ENCODE measurements at regions not wholly inside any gene's neighbourhood (a gene's known extent, or its start where the extent isn't known, plus 50 kb on each side); places are given as distances from the start of the nearest gene placed in this dataset.
"Not testable (repeated sequence)": the region's sequence is repeated elsewhere in the genome, so short reads cannot be mapped to it uniquely, and the experiment has no call there.

DNA sequence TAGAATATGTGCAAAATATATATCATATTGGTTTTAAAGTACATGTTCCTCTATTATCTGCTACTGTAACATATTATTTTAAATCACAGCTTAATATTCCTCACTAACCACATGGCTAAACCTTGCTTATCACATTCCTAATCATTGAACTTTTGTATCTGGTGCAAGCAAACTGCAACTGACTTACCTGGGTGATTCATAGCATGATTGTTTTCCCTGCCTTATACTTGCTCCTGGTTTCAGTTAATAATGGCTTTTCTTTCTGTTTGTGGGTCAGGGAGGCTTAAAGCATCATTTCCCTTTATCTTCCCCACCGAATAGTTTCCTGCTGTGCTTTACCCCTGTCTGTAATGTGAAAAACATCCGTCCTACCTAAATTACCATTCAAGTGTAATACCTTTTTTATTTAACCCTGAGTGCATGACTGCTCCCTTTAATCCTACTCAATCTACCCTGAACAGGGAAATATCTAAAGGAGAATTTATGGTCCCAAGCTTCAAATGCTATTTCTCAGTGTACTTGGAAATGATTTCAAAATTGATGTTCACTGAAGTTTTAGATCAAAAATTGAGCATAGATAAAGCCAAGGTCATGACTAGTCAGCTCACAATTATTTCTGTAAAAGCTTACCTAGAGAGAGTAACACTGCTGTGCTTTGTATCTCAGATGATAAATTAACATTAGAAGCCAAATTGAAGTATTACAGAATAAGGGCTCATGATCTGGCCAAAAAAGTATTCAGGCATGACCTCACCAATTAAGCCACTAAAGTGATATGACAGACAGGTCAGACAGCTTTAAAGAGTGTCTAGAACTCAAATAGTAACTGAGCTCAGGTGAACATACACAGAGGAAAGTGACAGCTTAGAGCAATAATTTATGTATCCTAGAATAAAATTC is 507.1 kb downstream of the BRINP3 start:
- no peak for DNase-seq

DNA sequence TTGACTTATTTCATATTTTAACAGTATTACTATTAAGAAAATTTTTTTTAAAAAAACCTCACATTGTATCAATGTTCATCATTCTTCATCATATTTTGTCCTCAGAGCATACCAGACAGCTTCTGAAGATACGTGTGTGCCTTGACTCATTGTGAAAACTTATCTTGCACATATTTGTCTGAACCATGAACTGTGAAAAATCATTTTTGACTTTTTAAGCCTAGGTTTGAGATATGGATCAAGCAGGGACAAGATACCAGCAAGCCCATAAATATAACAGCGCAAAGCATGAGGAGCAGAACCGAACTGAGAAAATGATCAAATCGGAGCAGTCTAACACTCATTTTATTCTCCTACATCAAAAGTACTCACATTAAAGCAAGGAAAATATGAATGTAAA is 506.0 kb downstream of the BRINP3 start:
- no peak for DNase-seq

DNA sequence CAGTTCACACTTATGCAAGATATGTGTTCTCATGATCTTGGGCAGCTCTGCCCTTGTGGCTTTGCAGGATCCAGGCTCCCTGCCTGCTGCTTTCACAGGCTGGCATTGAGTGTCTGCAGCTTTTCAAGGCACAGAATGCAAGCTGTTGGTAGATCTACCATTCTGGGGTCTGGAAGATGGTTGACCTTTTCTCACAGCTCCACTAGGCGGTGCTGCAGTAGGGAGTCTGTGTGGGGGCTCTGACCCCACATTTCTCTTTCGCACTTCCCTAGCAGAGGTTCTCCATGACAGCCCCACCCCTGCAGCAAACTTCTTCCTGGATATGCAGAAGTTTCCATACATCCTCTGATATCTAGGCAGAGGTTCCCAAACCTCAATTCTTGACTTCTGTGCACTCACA is 500.5 kb downstream of the BRINP3 start:
- DNase-seq: no peak

DNA sequence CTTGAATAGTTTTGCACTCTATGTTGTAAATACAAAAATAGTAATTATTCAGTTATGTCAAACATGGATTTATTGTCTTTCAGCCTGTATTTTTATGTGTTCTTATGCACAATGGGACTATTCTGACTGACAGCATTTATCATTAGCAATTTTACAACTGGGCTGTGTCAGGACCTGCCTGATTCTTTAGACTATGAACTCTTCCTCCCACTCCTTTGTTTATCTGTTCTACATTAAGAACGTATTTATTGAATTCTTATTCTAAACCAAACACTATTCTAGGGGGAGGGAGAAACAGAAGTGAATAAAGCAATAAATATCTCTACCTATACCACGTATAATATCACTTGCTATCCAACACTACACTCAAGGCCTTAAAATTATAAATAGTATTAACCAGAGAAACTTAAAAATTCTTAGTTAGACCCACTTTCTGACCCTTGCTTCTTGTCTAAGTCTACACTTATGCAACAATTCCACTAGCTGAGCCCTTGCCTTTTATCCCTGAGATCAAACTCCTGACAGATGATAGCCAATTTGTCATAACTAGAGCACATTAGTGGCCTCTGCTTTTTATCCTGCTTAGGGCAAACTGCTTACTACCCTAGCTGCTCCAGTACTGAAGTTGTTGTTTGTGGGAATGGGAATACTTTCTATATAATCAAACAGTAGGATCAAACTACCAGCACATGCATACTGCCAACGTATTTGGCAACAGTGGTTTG is 494.3 kb downstream of the BRINP3 start:
- DNase-seq: no peak

DNA sequence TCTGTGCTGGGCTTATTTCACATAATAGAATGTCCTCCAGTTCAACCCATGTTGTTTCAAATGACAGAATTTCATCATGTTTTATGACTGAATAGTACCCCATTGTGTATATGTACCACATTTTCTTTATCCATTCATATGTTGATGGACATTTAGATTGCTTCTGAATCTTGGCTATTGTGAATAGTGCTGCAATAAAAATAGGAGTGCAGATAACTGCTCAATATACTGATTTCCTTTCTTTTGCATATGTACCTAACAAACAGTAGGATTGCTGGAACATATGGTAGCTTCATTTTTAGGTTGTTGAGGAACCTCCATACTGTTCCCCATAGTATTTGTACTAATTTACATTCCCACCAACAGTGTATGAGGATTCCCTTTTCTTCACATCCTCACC is 491.1 kb downstream of the BRINP3 start:
- no peak for DNase-seq

DNA sequence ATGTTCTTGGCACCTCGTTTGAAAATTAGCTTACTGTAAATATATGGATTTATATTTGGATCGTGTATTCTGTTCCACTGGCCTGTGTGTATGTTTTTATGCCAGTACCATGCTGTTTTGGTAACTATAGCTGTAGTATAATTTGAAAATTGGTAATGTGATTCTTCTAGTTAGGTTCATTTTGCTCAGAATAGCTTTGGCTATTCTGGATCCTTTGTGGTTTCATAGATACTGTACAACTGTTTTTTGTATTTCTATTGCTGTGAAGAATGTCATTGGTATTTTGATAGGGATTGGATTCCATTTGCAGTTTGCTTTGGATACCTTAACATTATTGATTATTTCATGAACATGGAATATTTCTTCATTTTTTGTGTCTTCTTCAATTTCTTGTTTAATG is 490.2 kb downstream of the BRINP3 start:
- DNase-seq: no peak

DNA sequence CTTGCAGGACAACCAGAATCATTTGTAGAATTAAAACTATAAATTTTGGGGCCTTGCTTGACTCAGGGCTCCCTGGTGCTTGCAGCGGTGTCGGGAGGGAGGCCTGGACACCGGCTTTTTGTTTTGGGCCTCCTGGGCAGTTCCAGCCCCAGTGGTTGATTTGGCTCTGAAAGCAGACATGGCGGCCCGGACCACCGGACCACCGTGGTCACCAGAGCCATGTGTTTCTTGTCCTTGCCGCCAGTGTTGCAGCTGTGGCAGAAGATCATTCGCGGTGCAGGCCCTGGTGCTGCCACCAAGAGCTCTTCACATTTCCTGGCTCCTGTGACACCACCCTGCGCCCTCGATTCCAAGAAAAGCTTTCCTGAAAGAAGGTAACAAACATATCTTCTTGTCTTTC is 484.8 kb downstream of the BRINP3 start:
- no peak for DNase-seq

DNA sequence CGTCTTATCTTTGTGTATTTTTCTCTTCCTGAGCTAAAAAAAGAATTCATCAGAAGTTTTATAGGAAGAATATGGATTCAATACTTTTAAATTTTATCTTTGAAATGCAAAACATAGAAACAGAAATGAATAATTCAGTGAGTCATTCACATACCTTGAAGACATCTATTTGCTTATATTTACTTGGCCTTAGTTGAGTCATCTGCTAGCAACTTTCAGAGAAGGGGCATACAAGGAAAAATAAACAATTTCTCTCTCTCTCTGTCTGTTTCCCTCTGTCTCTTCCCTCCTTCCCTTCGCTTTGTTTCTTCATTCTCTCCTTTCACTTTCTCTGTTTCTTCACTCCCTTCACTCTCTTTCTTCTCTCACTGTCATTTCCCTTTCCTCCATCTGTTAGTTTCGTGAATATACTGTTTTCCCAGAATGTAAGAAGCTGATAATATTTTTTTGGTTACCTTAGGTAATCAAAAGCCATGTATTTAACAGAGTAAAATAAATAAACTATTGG is 477.2 kb downstream of the BRINP3 start:
- no peak for DNase-seq

DNA sequence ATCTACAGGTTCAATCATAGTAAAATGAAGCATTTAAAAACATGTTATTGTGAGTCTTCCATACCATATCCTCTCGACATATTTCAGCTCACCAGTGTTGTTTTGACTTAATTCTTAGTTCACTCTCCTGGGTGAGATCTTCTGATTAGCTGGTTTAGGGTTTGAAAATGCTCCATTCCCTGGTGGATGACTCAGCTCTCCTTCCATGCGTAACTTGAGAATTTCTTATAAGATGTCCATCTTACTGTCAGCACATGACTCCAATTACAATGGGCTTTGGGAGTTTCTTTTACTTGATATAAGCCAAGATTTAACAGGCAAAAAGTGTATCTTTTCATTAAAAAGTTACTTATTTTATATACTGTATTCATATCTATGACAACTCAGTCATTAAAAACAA is 476.5 kb downstream of the BRINP3 start:
- no peak for DNase-seq

DNA sequence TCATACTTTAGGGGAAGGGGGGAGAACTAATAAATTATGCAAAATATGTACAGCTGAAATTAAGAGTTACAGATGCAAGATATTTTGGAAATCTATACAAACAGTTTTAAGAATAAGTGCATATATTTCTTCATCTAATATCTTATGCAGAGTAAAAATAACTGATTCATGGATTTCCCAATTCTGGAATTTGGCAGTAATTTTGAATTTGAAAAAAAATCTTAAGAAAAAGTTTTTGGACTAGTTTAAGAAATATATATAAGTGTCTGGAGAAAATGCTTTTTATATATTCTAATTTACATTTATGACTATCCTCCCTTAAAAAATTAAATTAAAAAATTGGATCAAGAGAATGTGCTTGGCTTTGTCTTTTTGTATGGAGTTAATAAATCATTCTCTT is 474.3 kb downstream of the BRINP3 start:
- no peak for DNase-seq

DNA sequence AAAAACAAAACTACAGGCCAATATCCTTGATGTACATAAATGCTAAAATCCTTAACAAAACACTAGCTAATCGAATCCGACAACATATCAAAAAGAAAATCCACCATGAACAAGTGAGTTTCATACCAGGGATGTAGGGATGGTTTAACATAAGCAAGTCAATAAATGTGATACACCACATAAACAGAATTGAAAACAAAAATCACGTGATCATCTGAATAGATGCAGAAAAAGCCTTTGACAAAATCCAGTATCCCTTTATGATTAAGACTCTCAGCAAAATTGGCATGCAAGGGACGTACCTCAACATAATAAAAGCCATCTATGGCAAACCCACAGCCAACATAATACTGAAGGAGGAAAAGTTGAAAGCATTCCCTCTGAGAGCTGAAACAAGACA is 466.1 kb downstream of the BRINP3 start:
- no peak for DNase-seq

DNA sequence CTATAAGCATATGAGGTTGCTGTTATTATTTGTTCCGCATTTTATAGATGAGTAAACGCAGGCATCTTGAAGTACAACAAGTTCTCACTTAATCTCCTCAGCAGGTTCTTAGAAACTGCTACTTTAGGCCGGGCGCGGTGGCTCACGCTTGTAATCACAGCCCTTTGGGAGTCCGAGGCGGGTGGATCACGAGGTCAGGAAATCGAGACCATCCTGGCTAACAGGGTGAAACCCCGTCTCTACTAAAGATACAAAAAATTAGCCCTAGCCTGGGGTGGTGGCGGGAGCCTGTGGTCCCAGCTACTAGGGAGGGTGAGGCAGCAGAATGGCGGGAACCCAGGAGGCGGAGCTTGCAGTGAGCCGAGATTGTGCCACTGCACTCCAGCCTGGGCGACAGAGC is 458.5 kb downstream of the BRINP3 start:
- DNase-seq: not testable (repeated sequence)

DNA sequence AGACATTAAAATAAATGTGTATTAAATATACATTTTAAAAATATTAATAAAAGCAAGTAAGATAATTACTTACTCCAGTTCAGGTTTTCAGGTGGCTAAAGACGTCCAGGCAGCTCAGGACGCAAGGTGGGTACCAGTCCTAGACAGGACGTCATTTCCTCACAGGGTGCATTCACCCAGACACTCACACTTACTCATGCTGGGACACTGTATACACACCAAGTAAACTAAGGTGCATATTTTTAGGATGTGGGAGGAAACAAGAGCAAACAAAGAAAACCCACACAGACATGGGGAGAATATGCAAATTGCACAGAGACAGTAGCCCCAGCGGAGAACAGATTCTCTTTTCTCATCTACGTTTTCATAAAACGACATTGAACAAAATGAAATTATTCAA is 457.9 kb downstream of the BRINP3 start:
- DNase-seq: no peak

DNA sequence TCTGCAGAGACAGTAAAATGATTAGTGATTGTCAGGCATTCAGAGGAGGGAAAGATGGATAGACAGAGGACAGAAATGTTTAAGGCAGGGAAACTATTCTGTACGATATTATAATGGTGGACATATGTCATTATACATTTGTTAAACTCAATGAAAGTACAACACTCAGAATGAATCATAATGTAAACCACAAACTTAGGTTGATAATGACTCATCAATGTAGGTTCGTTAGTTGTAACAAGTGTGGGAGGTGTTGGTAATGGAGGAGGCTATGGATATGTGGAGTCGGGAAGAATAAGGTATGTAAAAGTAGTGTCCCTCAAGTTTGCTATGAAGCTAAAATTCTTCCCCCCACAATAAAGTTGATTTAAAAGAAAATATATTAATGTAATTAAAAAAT is 455.0 kb downstream of the BRINP3 start:
- DNase-seq: no peak

DNA sequence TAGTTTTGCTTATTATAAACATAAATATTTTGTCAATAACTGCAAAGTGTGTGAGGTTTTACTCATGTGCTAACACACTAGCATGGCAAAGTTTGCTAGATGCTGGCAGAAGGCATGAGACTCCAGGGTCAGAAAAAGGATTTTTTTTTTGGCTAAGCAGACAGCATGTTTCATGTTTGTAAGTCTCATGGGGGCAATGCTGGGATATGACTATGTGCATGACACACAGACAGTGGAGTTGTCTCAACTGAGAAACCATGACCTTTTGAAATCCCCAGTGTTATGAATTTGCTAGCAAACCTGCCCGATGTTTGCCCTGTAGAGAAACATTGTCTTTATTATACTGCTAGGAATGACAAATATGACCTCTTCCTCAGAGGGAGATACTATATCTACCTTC is 448.2 kb downstream of the BRINP3 start:
- DNase-seq: no peak

DNA sequence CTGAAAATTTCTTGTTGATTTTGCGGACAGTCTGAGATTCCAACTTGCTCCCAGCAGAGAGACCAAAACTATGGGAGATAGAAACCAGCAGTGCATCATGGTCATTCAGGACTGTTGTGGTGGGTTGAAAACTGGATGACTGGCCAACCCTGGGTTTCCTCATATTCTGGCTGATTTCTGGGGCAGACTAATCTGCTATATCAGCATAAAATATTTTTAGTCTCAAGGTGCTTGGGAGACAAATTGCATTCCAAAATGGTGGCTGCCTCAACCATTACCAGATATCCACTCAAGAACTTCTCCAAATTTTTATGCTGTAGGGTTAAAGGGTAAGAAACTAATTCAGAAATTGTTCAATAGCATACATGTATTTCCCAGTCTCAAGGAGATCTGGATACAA is 434.0 kb downstream of the BRINP3 start:
- DNase-seq: no peak

DNA sequence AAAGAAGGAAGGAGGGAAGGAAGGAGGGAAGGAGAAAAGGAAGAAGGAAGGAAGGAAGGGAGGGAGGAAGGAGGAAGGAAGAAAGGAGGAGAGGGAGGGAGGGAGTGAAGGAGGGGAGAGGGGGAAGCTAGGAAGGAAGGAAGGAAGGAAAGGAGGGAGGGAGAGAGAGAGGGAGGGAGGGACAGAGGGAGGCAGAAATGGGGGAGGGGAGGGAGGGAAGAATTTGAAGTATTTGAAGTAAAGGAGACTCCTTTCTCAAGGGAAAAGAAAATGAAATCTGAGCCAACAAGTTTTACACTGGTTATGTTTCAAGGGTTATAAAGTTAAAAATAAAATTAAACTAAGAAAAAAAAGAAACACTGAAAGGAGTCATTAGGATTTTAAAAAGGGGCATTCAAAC is 431.4 kb downstream of the BRINP3 start:
- DNase-seq: no peak
